H54 (cell line): ENCODE measurements at regions not wholly inside any gene's neighbourhood (a gene's known extent, or its start where the extent isn't known, plus 50 kb on each side); places are given as distances from the start of the nearest gene placed in this dataset.
"Not testable (repeated sequence)": the region's sequence is repeated elsewhere in the genome, so short reads cannot be mapped to it uniquely, and the experiment has no call there.

ENCODE experiments used
- DNase-seq: peaks from one replicate; pipeline ENCODE4 v3.0.0; 2011; ENCODE audit warnings: low spot score, mixed read lengths; ENCODE audit not compliant: insufficient read length
- FAIRE-seq: peaks from 3 replicates; lab custom pipeline; 2011; peaks lifted over from hg19 to GRCh38; lab: Jason Lieb, UNC
- POLR2A ChIP-seq: IDR thresholded peaks from 2 replicates; pipeline ENCODE4 v1.6.1; 2011; ENCODE audit warnings: low read depth, mild to moderate bottlenecking, low read length

DNA sequence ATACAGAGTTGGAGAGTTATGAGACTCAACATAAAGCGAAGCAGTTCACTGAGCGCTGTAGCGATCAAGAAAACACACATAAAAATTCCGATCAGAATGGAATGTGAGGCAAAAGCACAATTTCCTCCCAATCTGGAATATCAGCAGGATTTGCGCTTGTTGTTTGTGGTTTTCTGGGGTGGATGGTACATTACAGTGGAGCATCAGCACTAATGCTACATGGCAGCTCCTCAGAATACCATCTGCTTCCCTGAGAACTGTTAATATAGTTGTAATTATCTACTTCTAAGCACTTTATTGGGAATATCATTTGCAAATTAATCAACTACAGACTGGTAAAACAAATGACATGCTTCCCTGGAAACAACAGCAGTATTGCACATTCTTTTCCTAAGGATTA lies 324.1 kb upstream of the PPARGC1A start:
- no peak for TF ChIP-seq POLR2A
- DNase-seq: no peak
- no peak for FAIRE-seq

DNA sequence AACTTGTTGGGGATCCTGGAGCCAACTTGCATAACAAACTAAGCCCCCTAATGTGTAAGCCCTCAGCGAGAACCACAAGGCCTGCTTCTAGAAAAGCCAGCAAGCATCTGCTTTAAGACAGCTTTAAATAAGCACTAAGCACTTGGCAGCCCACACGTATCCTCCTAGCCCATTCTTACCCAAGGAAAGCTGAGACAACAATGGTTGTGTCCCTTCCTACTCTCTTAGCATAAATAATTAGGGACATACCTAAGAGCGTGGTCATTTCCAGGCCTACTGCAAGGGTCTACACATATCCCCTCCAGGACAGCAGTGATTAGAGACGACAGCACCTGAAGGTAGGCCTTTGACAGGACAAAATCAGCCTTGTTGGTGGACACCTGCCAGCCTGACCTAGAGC lies 322.8 kb upstream of the PPARGC1A start:
- no peak for FAIRE-seq
- DNase-seq: no peak
- no peak for TF ChIP-seq POLR2A

DNA sequence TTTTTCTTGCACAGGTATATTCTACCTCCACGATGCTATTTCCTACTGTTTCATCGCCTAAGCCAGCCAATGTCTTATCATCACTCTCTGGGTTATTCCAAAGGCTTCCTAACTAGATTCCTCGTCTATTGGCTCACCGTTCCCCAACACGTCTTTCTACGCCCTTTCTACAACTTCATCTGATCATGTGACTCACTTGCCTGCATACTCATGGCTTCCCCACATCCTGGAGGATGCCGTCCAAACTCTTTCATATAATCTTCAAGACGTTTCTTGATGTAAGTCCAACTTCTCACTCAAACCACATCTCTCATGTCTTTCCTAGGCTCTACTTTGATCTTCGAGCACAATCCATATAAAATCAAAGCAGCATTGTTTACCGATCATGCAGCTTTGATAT lies 322.0 kb upstream of the PPARGC1A start:
- no peak for TF ChIP-seq POLR2A
- DNase-seq: no peak
- no peak for FAIRE-seq

DNA sequence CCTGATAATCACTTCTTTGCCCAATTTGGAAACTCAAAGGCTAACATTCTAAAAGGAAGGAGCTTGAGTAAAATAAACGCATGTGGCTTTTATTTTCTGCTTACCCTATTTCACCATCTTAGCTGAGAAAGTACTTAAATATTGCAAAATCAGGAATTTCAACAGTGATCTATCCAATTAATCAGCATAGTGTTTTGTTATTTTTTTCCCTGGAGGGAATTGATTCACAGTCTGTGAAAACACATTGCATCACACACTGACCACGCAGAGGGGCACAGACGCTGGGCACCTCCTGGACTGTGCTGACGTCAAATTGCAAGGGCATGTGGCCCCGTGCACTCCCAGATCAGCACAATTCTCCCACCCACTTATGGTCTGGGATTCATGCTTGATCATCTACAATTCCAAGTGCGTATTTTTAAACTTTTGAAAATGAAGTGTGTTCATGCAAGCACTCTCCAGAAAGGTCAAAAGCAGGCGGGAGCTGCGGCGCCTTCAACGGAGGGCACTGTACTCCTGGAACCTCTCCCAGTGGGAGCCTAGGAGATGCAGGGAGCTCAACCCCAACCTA lies 320.6 kb upstream of the PPARGC1A start:
- no peak for TF ChIP-seq POLR2A
- DNase-seq: no peak
- FAIRE-seq: no peak

DNA sequence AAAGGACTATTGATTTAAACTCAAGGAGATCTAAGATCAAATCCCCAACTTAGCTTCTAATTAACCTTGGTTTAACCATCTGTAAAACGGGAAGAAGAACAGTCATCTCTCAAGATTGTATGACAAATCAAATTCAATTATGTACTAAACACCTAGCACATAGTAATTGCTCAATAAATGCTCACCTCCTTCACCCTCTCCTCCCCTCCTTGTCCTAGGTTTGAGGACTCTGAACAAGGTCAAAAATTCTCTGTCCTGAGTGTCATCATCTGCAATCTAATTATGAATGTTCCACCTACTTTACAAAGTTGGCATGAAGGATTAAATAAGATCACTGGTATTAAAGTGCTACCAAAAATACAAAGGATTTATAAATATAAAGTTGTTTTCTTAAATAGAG lies 320.1 kb upstream of the PPARGC1A start:
- FAIRE-seq: no peak
- no peak for DNase-seq
- TF ChIP-seq POLR2A: no peak

DNA sequence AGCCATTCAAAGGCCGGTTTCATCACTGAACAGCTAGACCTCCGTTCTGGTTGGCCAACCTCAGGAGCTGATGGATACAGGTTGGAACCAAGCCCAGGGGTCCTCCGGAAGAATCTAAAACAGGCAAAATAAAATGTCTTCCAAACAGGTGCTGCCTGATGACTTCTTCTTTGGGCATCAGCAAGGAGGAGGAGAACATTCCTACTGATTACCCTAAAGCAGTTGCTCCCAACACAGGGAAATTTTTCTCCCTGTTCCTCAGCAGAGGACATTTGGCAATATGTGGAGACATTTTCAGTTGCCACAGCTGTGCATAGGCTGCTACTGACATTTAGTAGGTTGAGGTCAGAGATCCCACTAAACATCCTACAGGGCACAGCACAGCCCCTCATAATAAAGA lies 319.3 kb upstream of the PPARGC1A start:
- FAIRE-seq: no peak
- no peak for DNase-seq
- TF ChIP-seq POLR2A: no peak

DNA sequence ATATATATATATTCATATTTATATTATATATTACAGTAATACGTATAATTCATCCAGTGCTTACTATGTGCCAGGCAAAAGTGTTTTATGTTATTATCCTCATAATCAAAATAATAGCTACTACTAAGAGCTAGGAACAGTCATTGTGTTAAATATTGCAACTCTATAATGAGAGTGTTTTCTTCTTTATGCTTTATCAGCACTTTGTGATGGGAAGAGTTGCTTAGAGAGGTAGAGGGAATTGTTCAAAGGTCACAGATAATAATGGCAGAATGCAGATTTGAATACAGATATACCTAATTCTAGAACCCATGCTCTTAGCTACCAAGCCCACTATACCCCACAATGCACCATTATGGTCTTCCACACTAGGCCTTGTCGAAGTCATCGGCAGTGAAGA lies 318.8 kb upstream of the PPARGC1A start:
- DNase-seq: no peak
- FAIRE-seq: no peak
- TF ChIP-seq POLR2A: no peak

DNA sequence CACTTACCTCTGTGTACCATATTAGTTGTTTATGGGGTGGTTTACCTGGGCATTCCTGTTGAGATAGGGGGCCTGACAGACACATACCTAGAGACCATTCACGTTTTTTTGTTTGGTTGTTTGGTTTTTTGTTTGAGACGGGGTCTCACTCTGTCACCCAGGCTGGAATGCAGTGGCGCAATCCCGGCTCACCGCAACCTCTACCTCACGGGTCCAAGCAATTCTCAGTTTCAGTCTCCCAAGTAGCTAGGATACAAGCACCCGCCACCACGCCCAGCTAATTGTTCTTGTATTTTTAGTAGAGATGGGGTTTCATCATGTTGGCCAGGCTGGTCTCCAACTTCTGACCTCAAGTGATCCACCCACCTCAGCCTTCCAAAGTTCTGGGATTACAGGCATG lies 314.9 kb upstream of the PPARGC1A start:
- not testable (repeated sequence) for DNase-seq, FAIRE-seq

DNA sequence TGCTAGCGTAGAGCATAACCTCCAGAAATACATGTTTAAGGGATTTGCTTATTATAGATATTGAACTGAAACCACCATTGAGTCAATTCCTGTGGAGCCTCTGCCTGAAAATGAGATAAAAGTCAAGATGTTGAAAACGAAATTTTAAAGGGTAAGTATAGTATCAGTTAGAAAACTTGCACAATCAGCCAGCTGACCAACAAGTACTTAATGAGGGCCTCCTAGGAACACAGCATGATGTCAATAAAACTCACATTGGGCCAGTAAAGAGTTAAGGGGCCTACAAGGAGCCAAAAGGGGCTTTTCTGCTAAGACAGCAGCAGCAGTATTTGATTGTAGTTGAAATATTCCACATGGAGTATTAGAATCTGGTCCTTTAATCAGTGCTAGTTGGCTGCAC lies 314.1 kb upstream of the PPARGC1A start:
- DNase-seq: no peak
- TF ChIP-seq POLR2A: no peak
- no peak for FAIRE-seq

DNA sequence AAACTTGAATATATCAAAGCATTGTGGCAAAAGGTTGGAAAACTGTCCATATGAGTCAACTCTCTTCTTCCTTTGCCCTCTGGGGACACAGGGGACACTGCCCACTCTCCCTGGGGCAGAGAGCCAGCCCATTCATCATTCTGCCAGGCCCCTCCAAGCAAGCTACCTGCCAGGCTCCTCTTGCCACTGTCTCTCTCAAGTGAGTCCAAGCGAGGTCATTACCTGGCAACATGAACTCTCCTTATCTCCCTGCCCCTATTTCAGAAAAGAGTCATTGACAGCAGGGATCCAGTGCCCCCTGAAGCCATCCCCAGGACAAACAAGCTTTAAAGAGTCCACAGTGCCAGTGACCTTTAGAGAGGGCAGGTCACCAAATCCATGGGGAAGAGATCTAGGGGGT lies 312.7 kb upstream of the PPARGC1A start:
- no peak for TF ChIP-seq POLR2A
- no peak for DNase-seq
- no peak for FAIRE-seq

DNA sequence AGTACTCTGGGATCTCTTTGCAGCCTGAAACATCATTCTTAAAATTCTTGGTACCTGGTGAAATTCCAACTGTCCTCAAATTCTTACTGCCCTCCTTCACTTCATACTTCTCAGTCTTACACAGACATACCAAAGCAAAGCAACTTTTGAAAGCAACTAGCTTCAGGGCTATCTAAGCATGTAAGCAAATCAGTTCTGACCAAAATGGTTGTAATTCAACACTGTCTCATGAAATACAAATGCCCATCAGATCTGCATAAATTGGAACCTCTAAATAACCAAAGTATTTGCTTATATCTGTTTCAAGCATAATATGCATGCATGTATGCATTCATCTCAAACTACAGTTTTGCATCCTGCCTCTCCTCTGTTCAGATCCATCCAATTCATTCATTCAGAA lies 308.1 kb upstream of the PPARGC1A start:
- no peak for TF ChIP-seq POLR2A
- DNase-seq: no peak
- FAIRE-seq: no peak

DNA sequence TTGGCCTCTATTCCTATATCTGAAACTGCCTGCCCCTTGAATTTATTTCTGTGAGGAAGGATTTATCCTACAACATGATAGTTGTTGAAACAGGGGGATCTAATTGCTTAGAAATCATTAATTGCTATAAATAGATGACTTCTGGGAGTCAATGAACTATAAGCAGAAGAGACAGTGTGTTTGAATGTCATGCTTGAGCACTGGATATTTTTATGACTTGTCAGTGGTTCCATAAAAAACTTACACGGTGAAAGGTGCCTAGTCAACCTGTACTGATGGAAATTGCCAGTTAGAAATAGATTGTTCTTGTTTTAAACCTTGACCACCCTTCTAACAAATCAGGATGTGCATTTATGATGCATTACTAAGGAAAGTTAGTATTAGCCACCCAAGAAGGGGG lies 306.9 kb upstream of the PPARGC1A start:
- FAIRE-seq: no peak
- no peak for TF ChIP-seq POLR2A
- no peak for DNase-seq

DNA sequence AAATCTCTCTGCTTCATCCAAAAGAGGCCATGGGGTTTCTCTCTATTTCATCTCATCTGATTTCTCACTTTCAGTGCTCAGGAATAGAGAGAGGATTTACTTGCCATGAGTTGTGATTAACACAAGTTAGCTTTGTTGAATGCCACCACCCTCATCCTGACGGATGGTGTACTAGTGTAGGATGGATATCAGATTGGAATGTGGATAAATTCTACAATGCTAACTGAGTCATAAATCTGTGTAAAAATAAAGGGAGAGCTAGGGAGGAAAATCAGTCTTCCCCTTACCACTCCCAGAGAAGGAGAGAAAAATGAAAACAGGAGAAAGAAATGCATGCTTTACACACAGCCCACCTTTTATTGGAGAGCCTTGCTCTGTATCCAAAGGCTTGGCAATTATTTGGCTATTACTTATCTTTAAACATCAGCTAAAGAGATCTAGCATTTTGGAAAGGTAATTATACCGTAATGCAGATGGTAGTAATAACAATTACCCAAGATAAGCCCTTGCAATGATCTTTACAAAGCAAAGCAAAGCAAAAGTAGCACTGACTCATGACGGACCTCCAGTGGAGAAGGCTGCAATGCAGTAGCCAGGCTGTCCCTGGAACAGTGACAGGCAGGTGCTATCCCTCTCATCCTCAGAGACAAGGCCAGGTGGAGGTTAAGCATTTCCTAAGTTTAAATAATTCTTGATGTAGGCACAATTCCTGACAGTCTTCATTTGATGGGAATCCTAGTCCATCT lies 306.3 kb upstream of the PPARGC1A start:
- DNase-seq: no peak
- TF ChIP-seq POLR2A: no peak
- FAIRE-seq: no peak

DNA sequence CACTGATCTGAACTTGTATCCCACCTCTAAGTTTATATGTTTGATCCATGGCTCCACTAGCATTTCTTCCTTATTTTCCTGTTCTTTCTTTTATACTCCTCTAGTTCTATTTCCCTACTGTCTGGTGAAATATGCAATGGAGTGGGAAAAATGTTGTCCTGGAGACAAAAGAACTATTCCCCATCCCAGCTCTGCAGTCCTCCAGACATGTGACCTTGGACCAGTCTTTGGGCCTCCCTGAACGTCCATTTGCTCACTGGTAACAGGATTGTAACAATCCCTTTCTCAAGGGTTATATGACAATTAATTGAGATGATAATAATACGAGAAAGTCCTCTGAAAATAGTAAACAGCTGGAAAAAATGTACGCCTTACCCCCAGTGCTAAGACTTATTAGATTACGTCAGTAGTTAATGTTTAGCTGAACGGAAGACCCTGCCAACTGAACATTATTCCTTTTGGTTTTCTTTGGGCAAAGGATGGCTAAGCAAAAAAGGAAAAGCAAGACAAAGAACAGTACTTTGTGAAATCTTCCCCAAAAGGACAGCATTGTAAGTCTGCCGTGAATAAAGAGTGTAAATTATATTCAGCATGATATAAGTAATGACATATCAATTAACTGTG lies 302.3 kb upstream of the PPARGC1A start:
- FAIRE-seq: no peak

More for the DNA sequence above, 302.3 kb upstream of the PPARGC1A start:
- TF ChIP-seq POLR2A: no peak
- DNase-seq: no peak
